Neural progenitor cell (in vitro differentiated cells): ENCODE measurements at regions not wholly inside any gene's neighbourhood (a gene's known extent, or its start where the extent isn't known, plus 50 kb on each side); places are given as distances from the start of the nearest gene placed in this dataset.
"Not testable (repeated sequence)": the region's sequence is repeated elsewhere in the genome, so short reads cannot be mapped to it uniquely, and the experiment has no call there.

Source experiments
- DNase-seq: peaks from one replicate; pipeline ENCODE4 v3.0.0-alpha.2; 2016; ENCODE audit warnings: low spot score
- H2AFZ ChIP-seq: fragments of 200-600 bp; sonication (generic); replicated peaks from 2 replicates; pipeline ENCODE4 v1.6.1; 2016; ENCODE audit warnings: antibody characterized with exemption
- H3F3A ChIP-seq: fragments of 200-600 bp; sonication (generic); 2 replicates; pipeline ENCODE4 v1.6.1; 2016; ENCODE audit warnings: antibody characterized with exemption, low read depth
- H3K27ac ChIP-seq: fragments of 200-600 bp; sonication (generic); 2 replicates; pipeline ENCODE4 v1.5.1; 2016; ENCODE audit warnings: mild to moderate bottlenecking
- H3K27me3 ChIP-seq: fragments of 200-600 bp; sonication (generic); 2 replicates; pipeline ENCODE4 v1.6.1; 2016; ENCODE audit warnings: mild to moderate bottlenecking, moderate library complexity
- H3K36me3 ChIP-seq: fragments of 200-600 bp; sonication (generic); 2 replicates; pipeline ENCODE4 v1.5.1; 2016
- H3K4me1 ChIP-seq: fragments of 200-600 bp; sonication (generic); 2 replicates; pipeline ENCODE4 v1.6.1; 2016; ENCODE audit warnings: mixed run types
- H3K4me2 ChIP-seq: fragments of 200-600 bp; sonication (generic); 2 replicates; pipeline ENCODE4 v1.6.1; 2016
- H3K4me3 ChIP-seq: fragments of 200-600 bp; sonication (generic); 2 replicates; pipeline ENCODE4 v1.5.1; 2016
- H3K79me2 ChIP-seq: fragments of 200-600 bp; sonication (generic); 2 replicates; pipeline ENCODE4 v1.6.1; 2016; ENCODE audit warnings: low read depth
- H3K9ac ChIP-seq: fragments of 200-600 bp; sonication (generic); 2 replicates; pipeline ENCODE4 v1.6.1; 2016
- H3K9me3 ChIP-seq: fragments of 200-600 bp; sonication (generic); 2 replicates; pipeline ENCODE4 v1.5.1; 2016; ENCODE audit warnings: low read depth
- H4K20me1 ChIP-seq: fragments of 200-600 bp; sonication (generic); 2 replicates; pipeline ENCODE4 v1.6.1; 2016; ENCODE audit warnings: low read depth
- H3K27ac Mint-ChIP-seq: 3 replicates; pipeline ENCODE4 v1.8.0; 2021; ENCODE audit warnings: mixed read lengths
- H3K27me3 Mint-ChIP-seq: 2 replicates; pipeline ENCODE4 v1.8.0; 2022; ENCODE audit warnings: low read depth, mild to moderate bottlenecking, inconsistent platforms, moderate library complexity, mixed read lengths; ENCODE audit not compliant: insufficient read depth
- H3K36me3 Mint-ChIP-seq: 3 replicates; pipeline ENCODE4 v1.8.0; 2021; ENCODE audit warnings: mixed read lengths
- H3K4me1 Mint-ChIP-seq: 3 replicates; pipeline ENCODE4 v1.8.0; 2021; ENCODE audit warnings: mixed read lengths
- H3K4me3 Mint-ChIP-seq: 3 replicates; pipeline ENCODE4 v1.8.0; 2021; ENCODE audit warnings: mild to moderate bottlenecking, moderate library complexity, mixed read lengths
- H3K9me3 Mint-ChIP-seq: 3 replicates; pipeline ENCODE4 v1.8.0; 2020; ENCODE audit warnings: mixed read lengths
- CTCF ChIP-seq: fragments of 200-600 bp; sonication (generic); IDR thresholded peaks from 2 replicates; pipeline ENCODE4 v1.5.1; 2017; ENCODE audit warnings: antibody characterized with exemption, mild to moderate bottlenecking
- EZH2 ChIP-seq: fragments of 200-600 bp; sonication (generic); IDR thresholded peaks from 2 replicates; pipeline ENCODE4 v1.6.1; 2017; ENCODE audit warnings: antibody characterized with exemption, mild to moderate bottlenecking, moderate library complexity
- EZH2phosphoT487 ChIP-seq: fragments of 200-600 bp; sonication (generic); IDR thresholded peaks from 2 replicates; pipeline ENCODE4 v1.6.1; 2017; ENCODE audit warnings: antibody characterized with exemption

DNA sequence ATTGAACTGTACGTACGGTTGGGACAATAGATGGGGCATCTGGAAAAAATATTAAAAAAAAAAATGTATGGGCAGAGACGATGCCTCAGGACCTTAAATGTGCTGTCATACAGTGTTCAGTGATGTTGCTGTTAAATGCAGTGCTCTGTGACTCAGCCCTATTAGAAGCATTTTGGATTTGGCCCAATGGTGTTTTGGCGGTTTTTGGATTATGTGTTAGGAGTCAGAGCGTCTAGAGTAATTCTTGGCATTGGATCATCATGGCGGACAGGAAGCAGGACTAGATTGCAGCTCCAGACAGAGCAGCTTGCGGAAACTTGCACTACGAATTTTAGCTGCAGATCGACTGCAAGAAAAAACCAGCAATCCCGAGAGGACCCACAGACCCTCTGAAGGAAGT, 280.0 kb downstream of the SOX4 start:
- Mint-ChIP-seq H3K9me3 (peaks cover 41% of the 10 kb centered on the region), H3K4me3 (no peak overlapping the region), H3K27ac (no peak overlapping the region), H3K36me3 (peaks cover 50% of the 10 kb centered on the region), H3K4me1 (peaks cover 18% of the 10 kb centered on the region), H3K27me3 (no peaks in the 10 kb centered on the region)
- Histone ChIP-seq H3K27me3 (no peaks in the 10 kb centered on the region), H3K4me3 (no peak overlapping the region), H2AFZ (no peak overlapping the region), H3F3A (no peaks in the 10 kb centered on the region), H3K79me2 (peaks cover 32% of the 10 kb centered on the region), H3K36me3 (no peaks in the 10 kb centered on the region), H3K4me1 (peaks cover 11% of the 10 kb centered on the region), H3K9ac (no peak overlapping the region), H3K4me2 (no peak overlapping the region), H4K20me1 (no peaks in the 10 kb centered on the region), H3K9me3 (no peaks in the 10 kb centered on the region), H3K27ac (no peak overlapping the region)
- TF ChIP-seq EZH2phosphoT487 (no peak), CTCF (no peak), EZH2 (no peak)
- no peak for DNase-seq

DNA sequence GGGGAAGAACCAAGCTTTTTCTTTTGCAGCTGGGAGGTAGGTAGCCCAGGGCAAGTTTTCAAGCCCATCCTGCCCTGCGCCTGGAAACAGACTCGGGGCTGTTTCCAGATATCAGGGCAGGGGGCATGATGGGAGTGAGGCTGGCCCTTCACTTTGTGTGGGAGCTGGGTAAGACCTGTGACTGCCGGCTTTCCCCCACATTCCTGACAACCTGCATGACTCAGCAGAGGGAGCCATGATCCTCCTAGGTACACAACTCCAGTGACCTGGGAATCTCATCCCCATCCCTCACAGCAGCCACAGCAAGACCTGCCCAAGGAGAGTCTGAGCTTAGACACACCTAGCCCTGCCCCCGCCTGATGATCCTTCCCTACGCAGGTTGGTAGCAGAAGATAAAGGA, 280.8 kb downstream of the SOX4 start:
- H3K4me2 ChIP-seq, result no peak overlapping the region
- TF ChIP-seq EZH2phosphoT487, result no peak
- TF ChIP-seq EZH2, result no peak
- no peak for DNase-seq
- no peak overlapping the region for H3K27ac ChIP-seq
- H3K9me3 ChIP-seq, result no peaks in the 10 kb centered on the region
- H3K79me2 ChIP-seq, result peaks cover 28% of the 10 kb centered on the region
- Mint-ChIP-seq H3K36me3 (peaks cover 54% of the 10 kb centered on the region), H3K4me1 (peaks cover 15% of the 10 kb centered on the region), H3K27me3 (no peaks in the 10 kb centered on the region), H3K27ac (no peak overlapping the region), H3K9me3 (peaks cover 46% of the 10 kb centered on the region), H3K4me3 (no peak overlapping the region)
- peaks cover 11% of the 10 kb centered on the region for H3K4me1 ChIP-seq
- no peak overlapping the region for H3K4me3 ChIP-seq
- no peaks in the 10 kb centered on the region for H3F3A ChIP-seq
- H2AFZ ChIP-seq, result no peak overlapping the region
- H4K20me1 ChIP-seq, result no peaks in the 10 kb centered on the region
- no peaks in the 10 kb centered on the region for H3K27me3 ChIP-seq
- H3K9ac ChIP-seq, result no peak overlapping the region
- H3K36me3 ChIP-seq, result no peaks in the 10 kb centered on the region

- not testable (repeated sequence) for H3K27ac ChIP-seq, H2AFZ ChIP-seq, H3K27ac Mint-ChIP-seq, H3K4me1 ChIP-seq, H3K4me3 Mint-ChIP-seq, DNase-seq, H3K4me1 Mint-ChIP-seq, H3K79me2 ChIP-seq, H3K9ac ChIP-seq, H3K27me3 Mint-ChIP-seq, H3K27me3 ChIP-seq, H3K36me3 ChIP-seq, H3K4me2 ChIP-seq, H3F3A ChIP-seq, H4K20me1 ChIP-seq, H3K4me3 ChIP-seq, H3K9me3 ChIP-seq
- Mint-ChIP-seq H3K36me3 (peaks cover 73% of the 10 kb centered on the region), H3K9me3 (peaks cover 63% of the 10 kb centered on the region)
Observed at GRCh38 chr6:21877037-21877436, 283.5 kb downstream of the SOX4 start.

GRCh38 chr6:21880249-21880648, 286.7 kb downstream of the SOX4 start:
- Mint-ChIP-seq H3K9me3 (peaks cover 56% of the 10 kb centered on the region), H3K36me3 (peaks cover 63% of the 10 kb centered on the region)
- not testable (repeated sequence) for H3K4me1 Mint-ChIP-seq, H2AFZ ChIP-seq, H3K36me3 ChIP-seq, H4K20me1 ChIP-seq, H3K4me3 Mint-ChIP-seq, H3K4me2 ChIP-seq, H3K27ac Mint-ChIP-seq, H3K4me1 ChIP-seq, H3K4me3 ChIP-seq, H3K27ac ChIP-seq, H3K9ac ChIP-seq, DNase-seq, H3K79me2 ChIP-seq, H3K9me3 ChIP-seq, H3K27me3 Mint-ChIP-seq, H3K27me3 ChIP-seq, H3F3A ChIP-seq

DNA sequence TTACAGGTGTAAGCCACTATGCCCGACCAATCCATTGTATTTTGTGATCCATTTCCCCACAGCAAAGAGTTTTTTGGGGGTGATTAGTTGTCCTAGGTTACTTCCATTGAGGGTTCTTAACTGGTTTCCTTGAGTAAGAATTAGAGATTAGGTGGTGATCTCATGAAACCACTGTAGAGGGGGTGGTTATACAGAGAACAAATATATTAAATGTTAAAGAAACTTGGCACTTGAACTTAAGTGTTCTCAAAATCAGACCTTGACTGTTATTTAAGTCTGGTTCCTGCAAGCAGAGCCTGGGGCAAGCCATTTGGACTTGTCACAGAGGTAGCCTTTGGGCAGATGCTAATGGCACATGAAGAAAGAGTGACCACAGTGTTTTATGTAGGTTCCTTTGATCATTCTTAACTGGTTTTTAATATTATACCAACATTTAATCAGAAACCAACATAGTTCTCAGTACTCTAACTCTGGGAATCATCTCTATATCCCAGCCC, 288.5 kb downstream of the SOX4 start:
- H3F3A ChIP-seq, result no peaks in the 10 kb centered on the region
- no peaks in the 10 kb centered on the region for H3K9me3 ChIP-seq
- H3K4me2 ChIP-seq, result no peak overlapping the region
- H2AFZ ChIP-seq, result no peak overlapping the region
- no peaks in the 10 kb centered on the region for H3K27me3 Mint-ChIP-seq
- H3K27ac Mint-ChIP-seq, result no peak overlapping the region
- TF ChIP-seq CTCF (no peak), EZH2phosphoT487 (no peak), EZH2 (no peak)
- H3K9ac ChIP-seq, result no peak overlapping the region
- no peak overlapping the region for H3K4me3 Mint-ChIP-seq
- H3K4me1 ChIP-seq, result peaks cover 20% of the 10 kb centered on the region
- peaks cover 41% of the 10 kb centered on the region for H3K9me3 Mint-ChIP-seq
- no peak overlapping the region for H3K27ac ChIP-seq
- no peaks in the 10 kb centered on the region for H3K27me3 ChIP-seq
- H3K4me3 ChIP-seq, result no peak overlapping the region
- peaks cover 45% of the 10 kb centered on the region for H3K36me3 Mint-ChIP-seq
- no peaks in the 10 kb centered on the region for H3K79me2 ChIP-seq
- no peaks in the 10 kb centered on the region for H3K36me3 ChIP-seq
- no peaks in the 10 kb centered on the region for H4K20me1 ChIP-seq
- peaks cover 8% of the 10 kb centered on the region for H3K4me1 Mint-ChIP-seq
- no peak for DNase-seq
